HG03432 (cell line): ENCODE measurements at regions not wholly inside any gene's neighbourhood (a gene's known extent, or its start where the extent isn't known, plus 50 kb on each side); places are given as distances from the start of the nearest gene placed in this dataset.
"Not testable (repeated sequence)": the region's sequence is repeated elsewhere in the genome, so short reads cannot be mapped to it uniquely, and the experiment has no call there.

Experiments
- ATAC-seq: cut with Tn5 transposase; IDR thresholded peaks from one replicate; pipeline ENCODE4 v1.9.1; 2021; ENCODE audit warnings: mild to moderate bottlenecking, moderate library complexity; ENCODE audit not compliant: unreplicated experiment

DNA sequence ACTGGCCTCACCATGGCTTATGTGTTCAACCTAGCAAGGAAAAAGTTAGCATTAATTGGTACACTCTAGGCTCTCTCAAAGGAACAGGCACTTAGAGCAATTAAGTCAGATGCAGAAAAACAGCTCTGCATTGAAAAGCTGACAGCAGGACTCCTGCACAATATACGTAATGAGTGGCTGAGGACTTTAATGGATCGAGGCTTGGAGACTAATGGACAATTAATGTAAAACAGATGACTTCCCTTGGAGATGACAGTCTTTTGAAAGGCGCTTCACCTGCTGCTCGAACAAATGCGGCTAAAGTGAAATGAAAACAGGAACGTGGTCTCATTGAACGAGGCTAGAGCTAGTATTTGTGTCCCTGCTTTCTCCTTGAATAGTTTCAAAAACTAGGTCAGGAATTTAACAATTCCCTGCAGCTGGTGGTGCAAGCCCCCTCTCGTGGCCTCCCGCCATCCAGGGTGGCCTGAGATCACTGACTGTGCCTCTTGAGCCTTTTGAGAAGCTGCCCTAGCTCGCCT is 137.1 kb downstream of the ELOVL4 start:
- no peak for ATAC-seq

DNA sequence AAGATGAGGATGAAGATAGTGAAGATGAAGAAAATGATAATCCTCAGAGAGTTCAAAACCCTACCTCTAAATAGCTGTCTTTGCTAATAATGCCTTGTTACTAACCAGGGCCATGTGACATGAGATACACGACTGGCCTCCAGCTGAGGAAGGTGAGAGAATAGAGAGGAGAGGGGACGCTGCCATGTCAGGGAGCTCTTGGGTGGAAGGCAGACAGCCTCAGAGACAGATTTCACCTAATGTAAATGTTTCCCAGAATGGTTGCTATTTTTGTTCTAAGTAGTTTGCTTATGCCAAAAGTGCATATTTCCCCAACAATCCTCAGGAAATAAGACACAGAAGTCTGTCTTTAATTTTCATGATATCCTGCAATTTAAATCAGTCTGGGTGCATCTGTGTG is 138.4 kb downstream of the ELOVL4 start:
- no peak for ATAC-seq

DNA sequence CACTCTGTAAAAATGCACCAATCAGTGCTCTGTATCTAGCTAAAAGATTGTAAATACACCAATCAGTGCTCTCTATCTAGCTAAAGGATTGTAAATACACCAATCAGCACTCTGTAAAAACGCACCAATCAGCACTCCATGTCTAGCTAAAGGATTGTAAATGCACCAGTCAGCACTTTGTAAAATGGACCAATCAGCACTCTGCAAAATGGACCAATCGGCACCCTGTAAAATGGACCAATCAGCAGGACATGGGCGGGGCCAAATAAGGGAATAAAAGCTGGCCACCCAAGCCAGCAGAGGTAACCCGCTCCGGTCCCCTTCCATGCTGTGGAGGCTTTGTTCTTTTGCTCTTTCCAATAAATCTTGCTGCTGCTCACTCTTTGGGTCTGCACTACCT is 140.7 kb downstream of the ELOVL4 start:
- ATAC-seq, result not testable (repeated sequence)

DNA sequence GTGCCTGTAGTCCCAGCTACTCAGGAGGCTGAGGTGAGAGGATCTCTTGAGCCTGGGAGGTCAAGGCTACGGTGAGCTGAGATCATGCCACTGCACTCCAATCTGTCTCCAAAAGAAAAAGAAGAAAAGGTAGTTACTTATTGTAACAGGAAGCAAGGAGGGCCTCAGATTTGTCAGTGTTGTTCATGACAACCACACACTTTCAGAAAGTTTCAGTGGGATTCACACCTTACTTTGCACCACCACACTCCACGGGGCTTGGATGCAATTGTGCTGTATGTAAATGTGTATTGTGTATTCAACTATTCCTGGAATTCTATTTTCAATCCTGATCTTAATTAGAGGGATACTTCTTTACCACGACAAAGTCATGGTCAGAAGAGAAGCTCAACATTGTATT is 142.6 kb downstream of the ELOVL4 start:
- ATAC-seq, result no peak

DNA sequence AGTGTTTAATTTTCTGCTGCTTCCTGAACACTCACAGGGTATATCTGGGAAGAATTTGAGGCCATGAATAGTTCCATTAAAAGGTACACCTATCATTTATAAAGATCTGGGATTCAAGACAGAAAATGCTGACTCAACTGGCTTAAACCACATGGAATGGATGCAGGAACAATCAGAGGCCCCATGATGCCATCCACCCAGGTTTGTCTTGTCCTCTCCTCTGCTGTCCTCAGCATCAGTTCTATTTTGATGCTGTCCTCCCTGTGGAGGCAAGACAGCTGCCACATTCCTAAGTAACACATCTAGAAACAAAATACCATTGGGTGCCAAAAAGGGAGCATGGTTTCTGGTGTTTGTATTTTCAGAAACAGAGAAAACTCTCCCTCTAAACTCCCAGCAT is 143.4 kb downstream of the ELOVL4 start:
- ATAC-seq, result no peak

DNA sequence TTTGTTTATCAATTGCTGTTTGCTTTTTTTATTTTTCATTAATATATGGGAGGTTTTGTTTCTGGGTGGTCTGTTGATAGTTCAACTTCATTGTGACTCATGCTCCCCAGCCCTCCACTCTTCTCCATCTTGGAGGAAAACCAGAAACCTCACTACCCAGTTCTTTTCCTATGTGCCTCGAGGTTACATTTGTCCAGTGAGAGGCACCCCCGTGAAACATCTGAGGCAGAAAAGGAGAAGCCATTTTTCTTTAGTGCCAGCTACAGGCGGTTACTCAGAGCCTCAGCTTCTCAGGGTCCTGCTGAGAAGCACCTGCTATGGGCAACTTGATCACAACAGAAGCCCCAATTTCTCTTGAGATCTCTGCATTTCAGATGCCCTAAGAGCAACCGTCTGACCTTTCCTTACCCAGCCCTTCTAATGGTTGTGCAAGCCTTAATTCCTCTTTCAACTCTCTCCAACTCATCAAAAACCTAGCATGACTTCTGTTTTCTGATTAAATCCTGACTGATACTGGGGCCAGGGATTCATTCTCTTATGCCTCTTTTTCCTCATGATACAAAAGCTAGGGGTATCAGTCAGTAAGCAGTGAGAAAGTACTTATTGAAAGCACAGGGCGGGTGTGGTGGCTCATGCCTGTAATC is 144.6 kb downstream of the ELOVL4 start:
- ATAC-seq, result no peak

DNA sequence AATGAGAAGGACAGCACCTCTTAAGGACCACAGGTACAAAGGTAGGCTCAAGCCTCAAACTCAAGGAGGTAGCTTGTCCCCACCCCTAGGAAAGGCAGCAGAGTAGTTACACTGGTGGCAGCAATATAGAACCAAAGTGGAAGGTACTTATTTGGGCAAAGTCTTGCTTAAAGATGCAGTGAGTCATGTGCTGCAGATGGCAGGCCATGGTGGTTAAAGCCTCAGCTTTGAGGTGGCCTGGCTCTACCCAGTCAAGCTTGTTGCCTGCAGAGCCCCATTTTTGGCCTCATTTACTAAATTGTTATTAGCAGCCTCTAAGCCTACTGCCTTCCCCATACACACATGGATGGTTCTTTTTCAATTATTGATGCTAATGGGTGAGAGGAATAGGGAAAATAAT is 146.0 kb downstream of the ELOVL4 start:
- no peak for ATAC-seq

DNA sequence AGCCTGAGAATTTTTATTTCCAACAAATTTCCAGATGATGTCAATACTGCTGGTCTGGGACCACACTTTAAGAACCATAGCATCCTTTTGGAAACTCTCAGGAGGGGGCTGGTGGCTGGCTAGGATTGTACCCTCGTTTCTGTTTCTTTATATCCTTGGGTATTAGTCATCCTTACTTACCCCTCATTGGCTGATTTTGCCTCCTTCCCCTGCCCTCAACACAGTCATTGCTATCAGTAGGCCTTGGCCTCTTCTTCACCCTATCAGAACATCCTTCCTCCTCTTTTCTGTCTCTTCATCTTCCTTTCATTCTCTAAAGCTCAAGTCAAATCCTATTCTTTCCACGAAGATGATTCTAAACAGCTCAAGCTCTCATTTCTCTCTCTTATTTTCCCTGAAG is 148.5 kb downstream of the ELOVL4 start:
- ATAC-seq, result no peak

DNA sequence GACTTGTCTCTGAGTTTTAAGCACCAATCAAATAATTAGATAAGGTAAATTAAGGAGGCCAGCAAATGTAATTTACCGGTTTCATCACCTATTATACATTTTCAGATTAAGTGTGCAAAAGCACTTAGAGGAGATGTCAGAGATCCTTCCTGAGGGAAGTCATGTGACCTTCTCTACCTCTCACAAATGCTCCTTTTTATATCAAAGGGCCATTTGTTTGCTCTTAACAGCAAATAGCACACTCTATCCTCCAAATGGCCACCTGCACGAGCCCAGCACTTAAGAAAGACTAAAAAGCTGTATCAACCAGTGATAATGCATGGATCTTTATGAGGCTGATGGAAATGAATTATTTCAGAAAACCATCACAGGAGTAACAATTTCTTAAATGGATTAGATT is 149.4 kb downstream of the ELOVL4 start:
- no peak for ATAC-seq

DNA sequence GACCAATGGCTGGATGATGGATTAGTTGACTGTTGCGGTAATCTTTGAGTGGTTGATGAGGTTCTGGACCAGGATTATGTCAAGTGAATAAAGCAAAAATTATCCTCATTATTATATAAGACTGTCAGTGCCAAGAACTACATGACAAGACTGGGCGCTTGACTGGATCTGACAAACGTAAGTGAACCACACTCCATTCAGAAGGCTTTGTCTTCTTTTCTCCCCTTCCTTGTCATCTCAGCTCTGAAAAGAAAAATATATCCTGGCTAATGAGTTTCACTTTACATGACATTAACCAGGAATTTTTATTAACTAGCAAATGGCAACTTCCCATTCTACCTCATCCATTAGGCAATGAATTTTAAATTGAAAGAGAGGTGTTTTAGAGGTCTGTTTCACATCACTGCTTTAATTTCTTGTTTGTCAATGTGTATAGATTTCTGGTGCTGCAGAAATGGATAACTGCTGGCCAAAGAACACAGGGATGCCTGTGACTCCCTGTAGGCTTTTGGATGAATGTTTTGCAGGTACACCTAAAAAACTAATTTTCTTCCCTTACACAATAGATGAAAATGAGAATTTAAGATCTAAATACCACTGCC is 150.1 kb downstream of the ELOVL4 start:
- no peak for ATAC-seq

DNA sequence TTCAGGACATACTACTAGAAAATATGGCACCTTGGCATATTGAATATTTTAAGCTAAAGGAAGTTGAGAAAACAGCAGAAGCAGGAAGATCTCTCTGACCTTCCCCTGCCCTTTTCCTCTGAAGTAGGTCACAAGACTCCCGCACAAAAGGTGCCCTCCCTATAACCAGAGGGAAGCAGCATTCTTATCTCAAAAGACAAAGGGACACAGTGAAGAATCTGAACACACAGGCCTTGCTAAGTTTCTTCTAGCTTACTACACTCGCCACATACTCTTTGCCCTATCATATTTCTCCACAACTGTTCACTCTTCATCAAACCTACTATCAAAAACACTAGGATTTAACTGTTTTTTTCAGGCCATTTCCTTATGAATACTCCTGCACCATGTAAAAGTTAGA is 151.2 kb downstream of the ELOVL4 start:
- ATAC-seq, result no peak

DNA sequence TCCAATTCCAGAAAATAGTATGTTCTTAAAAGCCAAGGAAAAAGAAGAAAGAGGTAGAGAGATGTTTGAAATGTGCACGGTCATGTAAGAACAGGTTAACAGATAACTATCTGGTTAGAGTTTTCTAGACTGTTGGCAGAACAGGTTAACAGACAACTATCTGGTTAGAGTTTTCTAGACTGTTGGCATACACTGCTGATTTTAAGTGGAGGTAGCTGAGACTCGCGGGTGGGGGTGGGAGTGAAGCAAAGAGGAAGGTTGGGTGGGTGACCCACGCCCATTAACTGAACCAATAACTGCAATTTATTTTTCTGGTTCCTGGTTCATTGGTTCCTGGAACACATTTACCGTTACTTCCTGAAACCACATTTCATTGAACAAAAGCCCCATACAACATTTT is 157.5 kb downstream of the ELOVL4 start:
- ATAC-seq, result no peak

DNA sequence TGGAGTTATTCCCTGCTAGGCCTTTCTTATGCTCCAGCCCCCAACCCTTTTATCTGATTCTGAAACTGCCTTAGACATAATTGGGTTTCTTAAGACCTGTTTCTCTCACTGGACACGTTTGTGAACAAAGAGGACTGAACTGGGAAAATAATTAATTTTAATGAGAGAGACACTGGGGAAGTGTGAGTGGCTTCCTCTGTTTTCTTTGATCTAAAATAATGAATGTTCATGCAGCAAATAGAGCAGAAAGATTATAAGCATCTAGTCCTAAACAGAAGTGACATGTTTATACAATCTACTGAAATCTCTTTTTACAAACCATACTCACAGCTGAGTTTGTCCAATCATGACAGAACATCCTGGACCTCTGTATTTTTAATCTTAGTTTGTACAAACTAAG is 157.6 kb downstream of the SH3BGRL2 start:
- no peak for ATAC-seq

DNA sequence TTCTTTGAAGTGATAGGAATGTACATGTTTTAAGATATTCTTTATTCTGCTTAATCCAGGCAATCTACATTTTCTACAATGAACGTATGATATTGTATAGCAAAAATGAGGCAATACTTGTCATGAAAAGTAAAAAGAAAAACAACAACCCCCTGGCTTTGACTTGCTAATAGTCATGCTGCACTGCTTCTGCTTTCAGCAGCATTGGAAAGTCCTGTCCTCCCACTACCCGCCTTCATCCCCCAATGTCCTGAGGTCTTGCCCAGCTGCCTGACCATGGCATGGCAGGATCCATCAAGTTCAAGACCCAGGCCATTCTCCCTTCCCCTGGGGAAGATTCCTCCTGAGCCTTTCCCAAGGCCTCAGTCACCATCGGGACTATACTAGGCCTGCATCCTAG is 156.5 kb downstream of the SH3BGRL2 start:
- ATAC-seq, result no peak

DNA sequence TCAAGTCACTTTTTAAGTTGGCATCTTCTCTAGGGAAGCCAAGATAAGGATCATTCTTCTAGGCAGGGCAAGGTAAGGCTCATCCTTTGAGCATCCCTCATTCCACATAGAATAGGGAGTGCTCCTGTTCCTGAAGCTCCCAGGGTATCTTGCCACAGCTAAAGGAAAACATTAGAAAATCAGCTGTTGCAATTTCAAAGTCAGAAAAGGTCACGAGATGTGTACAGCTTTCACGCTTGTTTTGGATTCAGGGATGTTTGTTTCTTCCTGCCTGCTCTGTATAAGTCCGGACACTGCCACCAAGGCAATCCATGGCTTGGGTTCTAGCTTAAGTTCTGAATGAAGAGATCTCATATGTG is 153.2 kb downstream of the SH3BGRL2 start:
- ATAC-seq, result no peak

DNA sequence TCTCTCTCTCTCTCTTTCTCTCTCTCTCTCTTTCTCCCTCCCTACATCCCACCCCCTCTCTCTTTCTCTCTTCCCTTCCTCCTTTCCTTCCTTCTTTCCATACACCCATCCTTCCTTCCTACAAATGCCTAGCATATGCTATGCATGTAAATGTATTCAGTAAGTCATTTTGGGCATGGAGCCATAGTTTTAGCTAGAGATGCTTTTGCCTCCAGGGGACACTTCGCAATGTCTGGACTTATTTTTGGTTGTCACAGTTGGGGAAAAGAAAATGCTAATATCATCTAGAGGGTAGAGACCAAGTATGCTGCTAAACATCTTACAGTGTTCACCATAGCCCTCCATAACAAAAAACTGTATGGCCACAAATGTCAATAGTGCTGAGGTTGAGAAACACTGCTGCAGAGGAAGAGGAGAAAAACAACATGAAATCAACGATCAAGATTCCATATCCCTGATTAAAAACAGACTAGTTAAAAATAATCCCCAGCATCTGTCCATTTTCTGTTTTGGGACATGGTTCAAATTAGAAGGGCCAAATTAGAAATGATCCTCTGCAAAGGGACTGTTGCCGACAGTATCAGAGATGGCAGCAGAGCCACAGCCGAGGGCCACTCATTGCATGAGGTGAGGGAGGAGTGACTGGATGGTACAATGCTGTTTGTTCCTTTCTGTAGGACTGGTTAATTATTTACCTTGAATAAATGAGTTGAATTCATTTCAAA is 152.7 kb downstream of the SH3BGRL2 start:
- ATAC-seq, result no peak

DNA sequence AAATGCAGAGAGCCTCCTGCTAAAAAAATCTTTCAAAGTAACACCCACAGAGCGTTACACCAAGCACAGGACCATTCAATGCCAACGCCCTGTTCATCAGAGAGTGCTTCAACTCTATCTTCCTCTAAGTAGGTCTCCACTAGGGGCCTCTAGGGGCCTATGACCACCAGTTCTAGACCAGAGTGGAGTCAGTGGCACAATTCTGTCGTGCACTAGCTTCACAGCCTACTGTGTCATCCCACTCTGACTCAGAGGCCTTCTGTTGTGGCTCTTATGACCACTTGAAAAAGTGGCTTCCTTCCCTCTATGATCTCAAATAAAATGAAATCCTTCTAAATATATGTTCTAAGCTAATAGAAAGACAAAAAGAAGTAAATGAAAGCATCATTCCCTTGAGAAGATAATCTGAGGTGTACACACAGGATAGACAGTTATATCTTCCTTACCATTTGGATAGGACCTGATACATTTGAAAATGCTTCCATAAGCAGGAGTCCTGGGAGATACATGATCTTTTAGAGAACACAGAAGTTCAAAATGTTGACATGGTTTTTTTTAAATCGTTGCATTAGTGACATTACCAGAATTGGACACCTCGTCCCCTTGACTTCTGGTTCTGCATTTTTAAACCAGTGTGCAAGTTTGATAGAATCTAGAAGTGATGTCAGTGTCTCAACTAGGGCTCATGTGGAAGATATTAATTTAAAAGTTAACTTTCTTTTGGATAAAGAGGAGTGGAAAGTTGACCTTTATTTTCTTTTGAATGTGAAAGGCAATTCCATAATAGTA is 151.9 kb downstream of the SH3BGRL2 start:
- no peak for ATAC-seq

DNA sequence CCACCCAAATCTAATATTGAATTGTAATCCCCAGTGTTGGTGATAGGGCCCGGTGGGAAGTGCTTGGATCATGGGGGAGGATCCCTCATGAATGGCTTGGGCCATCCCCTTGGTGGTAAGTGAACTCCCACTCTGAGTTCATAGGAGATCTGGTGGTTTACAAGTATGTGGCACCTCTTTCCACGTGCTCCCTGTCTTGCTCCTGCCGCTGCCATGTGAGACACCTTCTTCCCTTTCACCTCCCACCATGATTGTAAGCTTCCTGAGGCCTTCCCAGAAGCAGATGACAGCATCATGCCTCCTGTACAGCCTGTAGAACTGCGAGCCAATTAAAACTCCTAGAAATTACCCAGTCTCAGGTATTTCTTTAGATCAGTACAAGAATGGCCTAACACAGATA is 150.8 kb downstream of the SH3BGRL2 start:
- no peak for ATAC-seq

DNA sequence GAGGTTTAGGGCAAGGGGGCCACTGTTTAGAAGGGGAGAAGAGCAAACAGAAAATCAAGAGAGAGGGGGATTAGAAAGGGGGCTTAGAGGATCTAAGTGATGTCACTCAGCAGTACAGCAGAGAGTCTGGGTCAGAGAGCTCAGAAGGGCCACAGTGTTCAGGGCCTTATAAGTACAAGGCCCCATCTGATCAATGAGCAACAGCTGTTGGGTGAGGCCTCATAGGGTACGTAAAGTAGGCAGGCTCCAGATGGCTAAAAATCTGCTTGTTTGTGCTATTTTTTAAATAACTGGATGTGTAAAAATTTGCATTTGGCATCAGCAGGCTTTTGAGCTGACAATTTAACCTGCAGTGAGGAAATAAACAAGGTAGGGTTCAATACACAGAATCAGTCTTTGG is 149.8 kb downstream of the SH3BGRL2 start:
- no peak for ATAC-seq

DNA sequence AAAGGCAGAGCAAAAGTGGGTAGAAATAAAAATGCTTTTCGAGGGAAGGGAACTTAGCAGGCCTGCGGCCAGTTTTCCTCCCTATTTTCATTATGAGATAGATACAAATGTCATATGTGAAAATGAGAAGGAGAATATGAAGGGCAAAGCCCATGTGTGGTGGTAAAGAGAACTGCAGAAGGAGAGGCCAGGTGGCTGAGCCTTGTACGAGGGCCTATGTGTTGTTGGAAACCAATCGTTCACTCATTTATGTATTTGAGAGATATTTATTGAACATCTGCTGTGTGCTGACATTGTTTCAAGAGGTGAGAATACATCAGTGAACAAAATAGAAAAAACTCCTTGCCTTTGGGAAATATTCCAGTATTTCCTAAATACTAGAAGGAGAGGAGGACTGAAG is 147.7 kb downstream of the SH3BGRL2 start:
- ATAC-seq, result no peak

DNA sequence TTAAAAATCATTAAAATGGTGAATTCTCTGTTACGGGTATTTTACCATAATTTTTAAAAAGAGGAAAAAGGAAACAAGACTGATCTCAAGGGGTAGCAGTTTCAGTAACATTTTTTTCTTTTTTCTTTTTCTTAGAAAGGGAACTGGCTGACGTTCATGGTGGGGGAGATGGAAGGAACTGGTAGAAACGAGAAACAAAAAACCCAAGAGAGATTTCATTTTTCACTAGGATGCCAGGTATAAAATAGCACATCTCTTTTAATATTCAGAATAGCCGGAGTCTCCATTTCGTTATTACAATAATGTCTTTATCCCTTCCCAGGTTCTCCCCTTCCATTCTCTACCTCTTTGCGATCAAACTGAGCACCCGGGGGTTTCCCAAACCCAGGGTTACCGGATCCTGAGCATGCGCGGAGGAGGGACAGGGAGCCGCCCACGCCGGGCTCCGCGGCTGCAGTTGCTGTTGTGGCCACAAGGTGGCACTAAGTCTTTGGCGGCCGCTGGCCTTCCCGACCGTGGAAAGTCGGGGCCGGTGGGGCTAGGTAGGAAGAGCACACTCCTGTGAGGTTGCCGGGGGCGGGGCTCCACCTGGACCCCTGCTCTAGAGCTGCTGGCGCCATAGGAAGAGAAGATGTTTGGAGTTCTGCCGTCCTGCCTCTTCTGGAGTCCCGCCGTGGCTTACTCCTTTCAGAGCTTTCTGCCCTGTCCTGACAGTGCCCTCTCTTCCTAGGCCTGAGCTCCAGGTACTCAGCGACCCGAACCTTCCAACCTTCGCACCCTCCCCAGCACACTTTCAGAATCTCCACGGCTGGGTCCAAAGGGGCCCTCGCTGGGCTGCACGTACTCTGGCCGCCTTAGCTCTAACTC is 146.8 kb downstream of the SH3BGRL2 start:
- ATAC-seq, result peak; percentile 91
